Activated CD4-positive, alpha-beta T cell treated with anti-CD3 and anti-CD28 coated beads, Interleukin-2, Interleukin-6, amounts not matched to agents 100 ng/mL and 50 ng/mL, durations not matched to agents 16 hours and 8 hours (primary cell): ENCODE measurements at regions not wholly inside any gene's neighbourhood (a gene's known extent, or its start where the extent isn't known, plus 50 kb on each side); places are given as distances from the start of the nearest gene placed in this dataset.
A peak's percentile ranks its signal among the peaks of the same experiment; 100 is the strongest.

ENCODE experiments used
- DNase-seq: peaks from one replicate; pipeline ENCODE4 v3.0.0-alpha.2; 2020

- DNase-seq, result no peak
Observed at GRCh38 chr21:29443411-29444010, 144.8 kb downstream of the BACH1 start.

GRCh38 chr21:29448766-29449165 lies 150.0 kb downstream of the BACH1 start:
- DNase-seq, result no peak

- DNase-seq, result peak; percentile 26
Observed at GRCh38 chr21:29449306-29449950, 150.7 kb downstream of the BACH1 start.

- no peak for DNase-seq
Observed at GRCh38 chr21:29450058-29450457, 151.3 kb downstream of the BACH1 start.

- DNase-seq, result no peak
Observed at GRCh38 chr21:29453511-29453910, 154.8 kb downstream of the BACH1 start.

GRCh38 chr21:29454179-29454578 lies 155.5 kb downstream of the BACH1 start:
- no peak for DNase-seq

- no peak for DNase-seq
Observed at GRCh38 chr21:29462479-29462878, 163.8 kb downstream of the BACH1 start.

- DNase-seq, result no peak
Observed at GRCh38 chr21:29465546-29465945, 166.8 kb downstream of the BACH1 start.

- no peak for DNase-seq
Observed at GRCh38 chr21:29466532-29466931, 167.8 kb downstream of the BACH1 start.

- DNase-seq, result no peak
Observed at GRCh38 chr21:29470397-29470796, 171.7 kb downstream of the BACH1 start.

GRCh38 chr21:29473808-29474207 lies 175.1 kb downstream of the BACH1 start:
- DNase-seq, result no peak

- DNase-seq, result no peak
Observed at GRCh38 chr21:29475329-29475728, 176.6 kb downstream of the BACH1 start.

GRCh38 chr21:29477347-29477746 lies 178.6 kb downstream of the BACH1 start:
- DNase-seq, result no peak

- DNase-seq, result peak; percentile 11
Observed at GRCh38 chr21:29477941-29478340, 179.2 kb downstream of the BACH1 start.

- DNase-seq, result no peak
Observed at GRCh38 chr21:29481081-29481480, 182.4 kb downstream of the BACH1 start.

- DNase-seq, result no peak
Observed at GRCh38 chr21:29481641-29482040, 182.9 kb downstream of the BACH1 start.

GRCh38 chr21:29486306-29486807 lies 187.6 kb downstream of the BACH1 start:
- DNase-seq, result no peak
